ENCODE measurements at regions not wholly inside any gene's neighbourhood (a gene's known extent, or its start where the extent isn't known, plus 50 kb on each side); places are given as distances from the start of the nearest gene placed in this dataset.
A peak's percentile ranks its signal among the peaks of the same experiment; 100 is the strongest.

DNA sequence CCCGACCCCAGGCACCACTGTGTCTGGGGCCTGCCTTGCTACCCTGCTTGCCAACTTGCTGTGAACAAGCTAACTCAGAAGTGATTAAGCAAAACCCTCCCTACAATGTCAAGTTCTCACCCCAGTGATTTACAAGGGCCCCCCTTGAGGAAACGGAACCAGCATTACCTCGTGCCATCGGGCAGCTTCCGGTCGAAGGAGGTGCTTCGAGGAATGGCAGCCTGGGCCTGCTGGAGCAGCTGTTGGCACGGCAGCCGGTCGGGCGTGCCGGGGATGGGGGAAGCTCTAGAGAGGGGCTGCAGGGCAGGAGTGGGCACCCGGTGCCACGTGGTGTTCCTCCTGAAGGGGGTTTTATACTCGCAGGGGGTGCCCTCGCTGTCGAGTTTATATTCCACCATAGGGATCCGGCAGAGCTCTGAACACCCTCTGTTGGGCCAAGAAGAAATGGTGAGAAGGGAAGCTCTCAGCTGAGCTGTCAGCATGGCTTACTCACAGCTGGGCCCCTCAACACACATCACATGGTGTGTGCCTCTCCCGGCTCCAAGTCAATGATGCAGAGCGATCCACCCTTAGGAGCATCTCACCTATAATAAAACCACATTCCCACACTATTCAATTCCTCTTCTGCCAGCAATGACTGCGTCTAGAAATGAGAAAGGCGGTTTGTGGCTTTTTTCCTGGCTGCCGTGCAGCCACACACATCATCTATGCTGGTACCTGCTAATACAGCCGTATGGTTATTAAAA, 184.4 kb downstream of the SIPA1L2 start:
- DNase-seq (ENCODE audit: low spot score), result no peak

DNA sequence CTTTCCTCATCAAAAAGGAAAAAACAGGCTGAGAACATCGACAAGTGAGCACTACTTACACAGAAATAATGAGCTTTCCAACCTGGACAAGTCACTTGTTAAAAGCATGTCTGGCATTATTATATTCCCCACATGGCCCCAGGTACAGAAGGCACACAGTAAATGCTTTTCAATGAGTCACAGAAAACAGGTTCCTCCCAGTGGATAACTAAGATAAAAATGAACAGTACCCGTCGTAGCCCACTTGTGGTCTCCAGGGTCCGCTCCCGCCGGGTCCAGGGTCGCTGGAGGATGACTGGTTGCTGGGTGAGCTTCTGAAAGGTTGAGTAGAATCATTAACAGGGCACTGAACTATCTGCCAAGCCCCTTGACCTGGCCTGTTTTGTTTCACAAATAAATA, 186.6 kb downstream of the SIPA1L2 start:
- DNase-seq (ENCODE audit: low spot score), result no peak

DNA sequence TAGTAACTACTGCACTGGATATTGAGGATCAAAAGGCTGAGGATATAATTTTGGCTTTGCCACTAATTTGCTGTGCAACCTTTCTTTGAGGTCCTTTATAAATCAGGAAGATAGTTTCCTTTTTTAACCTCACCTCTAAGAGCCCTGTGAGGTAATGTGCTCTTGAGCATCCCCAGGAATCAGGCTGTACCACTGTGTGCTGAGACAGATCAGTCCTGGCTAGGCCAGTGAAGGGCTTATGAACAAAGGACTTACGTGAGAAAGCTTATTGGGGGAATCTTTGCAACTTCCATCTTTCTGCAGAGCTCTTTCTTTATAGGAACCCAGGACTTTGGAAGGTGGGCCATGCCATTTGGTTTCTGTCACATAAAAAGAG, 188.9 kb downstream of the SIPA1L2 start:
- DNase-seq (ENCODE audit: low spot score), result no peak

DNA sequence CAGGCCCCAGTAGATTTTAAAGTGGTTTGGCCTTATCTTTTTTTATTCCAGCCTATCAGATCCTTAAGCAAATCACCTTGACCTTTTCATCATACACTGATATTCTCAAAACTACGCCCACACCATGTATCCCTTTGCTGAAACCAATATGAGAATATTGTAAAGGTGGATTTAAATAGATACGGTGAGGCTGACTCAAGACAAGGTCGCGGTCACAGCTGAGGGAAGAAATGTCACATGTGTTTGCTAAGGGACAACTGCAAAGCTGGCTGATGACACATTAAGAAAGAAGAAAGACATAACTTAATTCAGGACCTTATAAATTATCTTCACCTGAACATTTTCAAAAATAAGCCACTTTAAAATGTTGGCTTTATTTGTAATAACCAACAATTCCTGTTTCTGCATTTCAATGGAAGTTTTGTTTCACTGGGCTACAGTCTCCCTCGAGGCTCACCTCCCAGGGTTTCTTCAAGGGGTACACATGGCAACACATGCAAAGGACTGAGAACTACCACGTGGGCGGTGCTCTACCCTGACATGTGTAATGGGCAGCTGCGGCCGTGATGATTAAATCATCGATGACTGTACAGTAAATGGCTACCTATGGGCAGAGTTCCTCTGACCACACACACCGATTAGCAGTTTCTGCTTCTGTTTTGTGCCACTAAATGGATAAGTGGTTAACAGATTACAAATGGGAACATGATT, 189.5 kb downstream of the SIPA1L2 start:
- no peak for DNase-seq (ENCODE audit: low spot score)

DNA sequence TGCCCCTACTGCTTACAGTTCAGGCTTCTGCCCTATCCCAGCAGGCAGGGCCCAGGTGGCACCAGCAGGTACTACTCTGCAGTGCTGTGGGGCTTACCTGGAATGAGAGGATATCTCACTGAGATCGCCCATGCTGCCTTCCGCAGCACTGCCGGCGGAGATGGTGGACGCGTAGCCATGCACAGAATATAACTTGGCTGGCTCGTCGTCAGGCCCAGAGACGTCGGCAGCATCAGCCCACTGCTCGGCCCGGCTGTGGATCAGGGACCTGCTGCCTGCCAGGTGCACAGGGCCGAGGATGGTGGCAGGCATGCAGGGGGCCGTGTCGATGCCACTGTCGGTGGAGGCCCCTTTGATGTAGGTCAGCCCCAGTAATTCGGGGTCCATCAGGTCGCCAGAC, 190.9 kb downstream of the SIPA1L2 start:
- no peak for DNase-seq (ENCODE audit: low spot score)

DNA sequence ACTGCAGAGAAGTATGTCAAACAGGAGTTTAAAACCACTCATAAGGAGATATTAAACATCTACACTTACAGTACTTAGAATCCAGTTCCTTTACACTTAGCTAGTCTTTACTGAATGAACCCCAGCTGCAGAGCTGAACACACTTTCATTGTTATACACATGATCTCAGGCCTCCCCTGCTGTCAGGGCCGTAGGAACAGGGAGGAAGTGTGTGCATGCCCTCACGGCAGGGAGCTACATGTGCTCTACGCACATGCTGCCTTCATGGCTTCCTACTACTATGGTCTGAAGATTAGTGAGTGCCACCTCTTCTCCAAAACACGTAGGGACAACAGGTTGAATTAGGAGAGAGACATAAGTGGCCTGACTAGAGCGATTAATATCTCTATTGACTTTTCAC, 191.5 kb downstream of the SIPA1L2 start:
- peak; percentile 54 for DNase-seq (ENCODE audit: low spot score)

DNA sequence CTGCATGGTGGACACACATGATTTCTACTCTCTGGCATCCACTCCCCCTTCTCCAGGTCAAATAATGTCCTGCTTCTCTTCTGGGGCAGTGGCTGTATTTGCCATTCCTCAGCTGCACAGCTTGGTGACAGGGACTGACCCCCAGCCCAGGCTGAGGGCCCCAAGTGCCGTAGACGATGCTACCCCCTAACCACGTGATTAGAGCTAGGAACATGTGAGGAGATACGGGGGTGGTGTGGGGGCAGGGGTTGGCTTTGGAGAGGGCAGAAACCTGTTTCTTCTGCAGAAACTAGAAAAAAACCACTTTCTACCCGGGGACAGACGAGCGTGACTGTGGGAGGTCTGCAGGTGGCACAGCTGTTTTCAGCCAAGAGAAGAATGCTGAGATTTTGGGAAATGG, 192.4 kb downstream of the SIPA1L2 start:
- DNase-seq (ENCODE audit: low spot score), result no peak

DNA sequence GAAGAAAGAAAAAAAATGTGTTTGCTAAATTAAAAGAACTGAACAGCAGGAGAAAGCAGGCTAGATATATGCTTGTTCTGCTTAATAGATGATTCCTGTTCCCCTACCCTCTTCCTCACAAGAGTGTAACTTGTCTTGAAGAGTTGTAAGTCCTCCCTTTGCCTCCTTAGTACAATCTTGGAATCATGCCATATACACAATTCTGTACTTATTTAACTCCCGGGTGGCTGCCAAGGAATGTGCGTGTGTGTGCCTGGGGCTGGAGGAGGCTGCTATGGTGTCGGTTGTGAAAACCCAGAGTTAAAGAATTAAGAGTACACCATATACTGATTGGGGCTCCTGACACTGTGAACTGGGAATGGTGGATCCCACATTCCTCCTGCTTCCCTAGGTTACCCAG, 194.2 kb downstream of the SIPA1L2 start:
- no peak for DNase-seq (ENCODE audit: low spot score)

DNA sequence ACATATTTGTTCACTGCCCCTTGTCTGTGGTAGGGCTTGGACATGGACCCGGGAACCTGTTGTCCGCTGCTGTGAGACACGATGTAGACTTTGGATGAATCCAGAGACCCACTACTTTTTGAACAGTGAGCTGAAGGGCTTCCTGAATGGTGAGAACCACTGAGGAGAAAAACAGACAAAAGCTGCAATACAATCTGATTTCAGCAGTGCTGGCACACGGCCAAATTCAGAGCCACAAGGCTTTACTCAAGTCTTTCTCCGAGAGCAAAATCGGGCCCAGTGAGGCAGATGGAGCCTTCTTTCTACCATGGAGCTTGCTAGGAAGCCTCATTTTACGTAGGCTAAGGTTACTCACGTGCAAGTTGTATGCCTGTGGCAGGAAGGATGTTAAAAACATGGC, 197.6 kb downstream of the SIPA1L2 start:
- DNase-seq (ENCODE audit: low spot score), result peak; percentile 53

DNA sequence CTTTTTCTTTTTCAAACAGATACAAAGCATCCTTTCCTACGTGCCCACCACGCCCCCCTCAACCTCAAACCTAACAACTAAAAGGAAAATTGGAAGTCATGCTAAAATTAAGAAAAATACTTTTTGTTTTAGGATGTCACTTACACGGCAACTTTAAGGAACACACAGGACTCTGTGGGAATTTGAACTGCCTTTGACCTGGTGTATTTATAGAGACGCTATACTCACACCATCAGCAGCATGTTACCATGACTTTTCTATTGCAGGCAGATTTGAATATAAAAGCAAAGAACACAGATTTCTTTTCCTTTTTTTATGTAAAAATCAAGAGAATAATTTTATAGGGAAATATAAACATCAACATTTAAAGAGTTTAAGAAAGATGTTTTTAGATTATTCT, 198.2 kb downstream of the SIPA1L2 start:
- no peak for DNase-seq (ENCODE audit: low spot score)

DNA sequence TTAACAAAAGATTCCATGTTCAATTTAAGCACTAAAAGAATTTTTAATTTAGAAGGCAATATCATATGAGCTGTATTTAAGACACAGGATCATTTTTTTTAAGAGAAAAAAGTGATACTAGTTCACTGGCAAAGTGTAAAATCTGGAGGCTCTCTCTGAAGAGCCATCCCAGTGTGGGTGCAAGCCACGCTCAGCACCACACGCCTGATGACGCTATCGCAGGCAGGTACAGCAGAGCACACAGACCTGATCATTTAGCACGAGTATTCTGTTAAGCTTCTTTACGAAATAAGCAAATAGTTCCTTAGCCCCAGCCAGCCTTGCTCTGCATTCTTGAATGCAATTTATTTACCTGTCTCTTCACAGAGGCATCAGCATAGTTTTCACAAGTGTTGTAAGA, 198.6 kb downstream of the SIPA1L2 start:
- no peak for DNase-seq (ENCODE audit: low spot score)

DNA sequence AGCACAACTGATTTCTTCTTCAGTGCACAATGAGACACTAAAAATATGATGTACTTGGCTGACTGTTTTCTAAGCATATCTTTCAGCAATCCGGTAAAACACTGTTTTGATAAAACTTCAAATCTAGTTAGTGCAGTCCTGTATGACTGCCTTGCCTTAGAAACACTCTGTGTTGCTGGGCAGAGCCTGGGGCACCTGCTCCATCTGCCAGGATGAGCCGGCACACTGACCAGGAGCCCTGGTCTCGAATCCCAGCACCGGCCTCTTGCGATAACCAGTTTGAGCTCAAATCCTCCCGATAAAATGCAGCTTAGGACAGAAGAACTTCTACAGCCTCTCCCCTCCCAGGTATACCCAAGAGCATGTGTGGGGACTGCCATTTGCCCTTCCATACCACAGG, 199.5 kb downstream of the SIPA1L2 start:
- no peak for DNase-seq (ENCODE audit: low spot score)

DNA sequence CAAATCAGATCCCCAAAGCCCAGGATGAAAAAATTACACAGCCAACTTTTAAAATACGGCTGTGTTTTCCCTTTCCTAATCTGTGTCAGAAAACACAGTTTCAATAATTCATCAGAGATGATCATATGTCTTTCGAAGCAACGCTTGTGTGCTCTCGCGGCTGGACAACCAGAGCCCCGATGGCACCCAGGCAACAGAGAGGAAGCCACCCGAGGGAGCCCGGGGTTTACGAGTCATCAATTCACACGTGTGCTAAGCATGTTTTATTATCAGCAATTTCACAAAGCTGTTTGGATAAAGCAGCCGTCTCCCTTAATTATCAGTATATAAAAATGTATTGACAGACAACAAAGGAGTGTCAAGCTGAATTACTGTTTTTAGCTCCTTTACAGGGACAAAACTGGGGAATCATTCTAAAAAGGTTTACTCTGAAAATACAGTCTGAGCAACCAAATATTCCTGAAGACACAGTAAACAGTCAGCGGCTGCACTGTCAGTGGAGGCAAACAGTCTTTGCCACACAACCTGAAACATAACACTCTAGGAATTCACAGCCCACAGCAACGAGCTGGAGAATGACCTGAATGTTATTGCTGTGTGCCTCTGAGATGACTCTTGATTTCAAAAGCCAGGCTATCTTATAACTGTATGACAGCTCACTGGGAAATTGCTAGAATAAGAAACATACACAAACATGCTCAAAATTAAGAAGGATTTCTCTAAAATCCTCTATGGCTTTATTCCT, 201.0 kb downstream of the SIPA1L2 start:
- DNase-seq (ENCODE audit: low spot score), result no peak

DNA sequence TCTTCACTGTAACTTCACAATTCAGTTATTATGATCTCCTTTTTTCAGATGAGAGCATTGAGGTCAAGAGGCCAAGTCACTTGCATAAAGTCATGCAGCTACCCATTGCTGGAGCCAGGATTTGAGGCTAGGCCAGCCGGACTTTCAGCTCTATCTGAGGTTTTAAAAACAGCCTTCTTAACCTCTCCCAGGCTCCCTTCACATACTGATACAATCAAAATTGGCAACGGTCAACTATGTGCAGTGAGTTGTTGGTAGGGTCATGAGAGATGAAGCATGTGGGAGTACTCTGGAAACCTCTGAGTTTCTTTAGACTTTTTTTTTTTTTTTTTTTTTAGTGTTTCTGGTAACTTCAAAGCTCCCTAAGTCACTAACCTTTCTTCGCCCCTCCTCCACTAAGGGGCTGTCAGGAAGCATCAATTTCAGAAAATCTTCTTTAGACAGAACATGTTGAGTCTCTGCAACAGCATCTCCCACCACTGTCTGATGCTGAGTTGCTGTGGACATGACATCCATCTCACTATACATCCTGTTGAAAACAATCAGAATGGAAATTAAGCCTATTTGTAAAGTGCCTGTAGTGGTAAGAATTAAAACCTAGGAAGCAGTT, 201.8 kb downstream of the SIPA1L2 start:
- DNase-seq (ENCODE audit: low spot score), result no peak

DNA sequence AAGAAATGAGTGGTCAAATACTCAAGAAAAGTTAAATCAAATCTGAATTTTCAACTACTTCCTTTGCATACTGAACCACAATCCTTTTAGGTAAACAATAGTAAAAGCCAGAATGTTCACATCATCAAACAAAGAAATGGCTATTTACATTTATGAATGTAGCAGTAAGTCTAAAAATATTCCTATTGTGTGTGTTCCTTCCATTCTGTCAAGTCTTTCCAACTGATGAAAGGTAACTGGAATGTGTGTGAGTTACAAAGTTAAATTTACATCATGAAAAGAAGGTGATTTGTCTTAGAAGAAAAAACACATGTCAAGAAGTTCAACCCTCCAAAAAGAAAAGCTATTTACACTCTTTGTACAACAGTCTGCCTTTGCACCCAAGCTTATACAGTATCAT, 203.1 kb downstream of the SIPA1L2 start:
- no peak for DNase-seq (ENCODE audit: low spot score)

DNA sequence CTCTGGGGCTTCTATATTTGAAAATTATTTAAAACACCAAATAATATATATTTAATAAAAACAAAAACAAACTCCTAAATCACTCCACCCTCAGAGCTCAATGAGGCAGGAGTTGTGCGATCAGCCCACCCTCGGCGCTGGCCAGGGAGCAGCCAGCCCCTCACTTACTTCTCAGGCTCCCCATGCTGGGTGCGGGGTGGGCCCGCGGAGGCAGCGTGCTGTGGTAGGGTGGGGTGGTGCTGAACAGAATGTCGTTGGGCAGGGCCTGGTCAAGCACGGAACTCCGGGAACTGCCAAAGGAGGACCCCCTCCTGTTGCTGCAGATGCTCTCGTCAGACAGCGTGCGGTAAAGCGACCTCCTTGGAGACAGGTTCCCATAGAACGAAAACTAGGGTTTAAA, 204.5 kb downstream of the SIPA1L2 start:
- no peak for DNase-seq (ENCODE audit: low spot score)

DNA sequence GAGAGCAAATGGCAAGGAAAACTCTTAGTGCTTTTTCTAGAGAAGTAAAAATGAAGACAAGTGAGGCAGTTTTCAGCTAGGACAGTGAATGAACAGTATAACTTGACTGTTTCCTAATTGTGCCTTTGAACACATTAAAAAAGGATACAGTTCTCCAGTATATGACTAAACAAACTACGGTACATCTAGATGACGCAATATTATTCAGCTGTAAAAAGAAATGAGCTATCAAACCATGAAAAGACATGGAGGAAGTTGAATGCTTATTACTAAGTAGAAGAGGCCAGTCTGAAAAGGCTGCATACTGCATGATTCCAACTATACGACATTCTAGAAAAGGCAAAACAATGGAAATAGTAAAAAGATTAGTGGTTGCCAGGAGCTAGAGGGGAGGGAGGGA, 206.3 kb downstream of the SIPA1L2 start:
- no peak for DNase-seq (ENCODE audit: low spot score)

DNA sequence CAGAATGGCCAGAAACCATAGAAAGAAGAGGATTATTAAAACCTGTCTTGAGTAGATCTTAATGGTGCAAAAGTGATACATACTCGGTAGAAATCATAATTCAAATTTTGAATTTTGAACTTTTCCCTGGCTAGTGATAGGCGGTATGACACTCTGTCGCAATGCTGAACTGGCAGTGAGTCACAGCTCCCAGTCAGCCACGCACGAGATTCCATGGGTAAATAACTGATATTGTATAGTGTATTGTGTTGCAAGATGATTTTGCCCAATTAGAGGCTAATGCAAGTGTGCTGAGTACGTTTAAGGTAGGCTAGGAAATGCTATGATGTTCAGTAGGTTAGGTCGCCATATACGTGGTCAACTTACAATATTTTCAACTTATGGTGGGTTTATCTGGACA, 207.0 kb downstream of the SIPA1L2 start:
- no peak for DNase-seq (ENCODE audit: low spot score)

DNA sequence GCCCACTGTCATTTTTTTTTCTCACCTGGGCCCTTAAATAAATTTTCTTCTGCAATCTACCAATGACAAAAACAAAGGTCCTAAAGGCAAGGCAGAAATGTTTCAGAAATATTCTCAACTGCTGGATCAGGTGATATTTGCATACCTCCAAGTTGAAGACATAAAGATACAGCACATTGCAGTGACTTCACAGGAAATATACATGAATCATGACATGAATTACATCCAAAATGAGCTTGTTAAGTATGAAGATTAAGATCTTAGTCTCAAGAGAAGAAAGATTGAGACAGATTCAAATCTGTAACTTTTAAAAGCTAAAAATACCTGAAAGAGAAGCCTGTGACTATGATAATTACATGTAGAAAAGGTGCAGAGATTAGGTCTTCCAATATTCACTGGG, 207.8 kb downstream of the SIPA1L2 start:
- no peak for DNase-seq (ENCODE audit: low spot score)

DNA sequence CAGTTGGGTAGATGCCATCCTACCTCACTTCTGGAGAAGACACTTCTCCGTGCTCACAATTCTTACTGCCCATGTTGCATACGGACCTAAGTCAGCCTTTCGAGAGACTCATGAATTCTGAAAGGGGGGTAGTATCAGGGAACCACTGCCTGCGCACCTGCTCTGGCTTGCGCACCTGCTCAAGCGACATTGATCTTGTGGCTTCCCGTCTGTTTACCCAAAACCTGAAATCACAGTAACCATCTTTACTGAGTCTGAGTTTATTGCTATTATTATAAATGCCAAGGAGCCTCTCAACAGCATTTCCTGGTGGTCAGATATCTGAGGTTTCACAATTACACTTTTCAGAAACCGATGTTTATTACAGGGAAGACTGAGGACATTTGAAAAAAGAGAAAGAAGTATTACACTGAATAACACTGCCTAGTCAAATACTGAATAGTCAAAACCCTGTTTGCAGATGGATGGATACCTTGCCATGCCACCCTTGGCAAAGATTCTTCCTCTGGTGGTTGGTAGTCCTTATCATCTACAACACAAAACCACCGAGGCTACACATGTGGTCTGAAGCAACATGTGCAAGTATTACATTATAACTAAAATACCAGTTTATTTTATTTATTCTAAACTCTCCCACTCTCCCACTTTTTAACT, 208.7 kb downstream of the SIPA1L2 start:
- DNase-seq (ENCODE audit: low spot score), result no peak

DNA sequence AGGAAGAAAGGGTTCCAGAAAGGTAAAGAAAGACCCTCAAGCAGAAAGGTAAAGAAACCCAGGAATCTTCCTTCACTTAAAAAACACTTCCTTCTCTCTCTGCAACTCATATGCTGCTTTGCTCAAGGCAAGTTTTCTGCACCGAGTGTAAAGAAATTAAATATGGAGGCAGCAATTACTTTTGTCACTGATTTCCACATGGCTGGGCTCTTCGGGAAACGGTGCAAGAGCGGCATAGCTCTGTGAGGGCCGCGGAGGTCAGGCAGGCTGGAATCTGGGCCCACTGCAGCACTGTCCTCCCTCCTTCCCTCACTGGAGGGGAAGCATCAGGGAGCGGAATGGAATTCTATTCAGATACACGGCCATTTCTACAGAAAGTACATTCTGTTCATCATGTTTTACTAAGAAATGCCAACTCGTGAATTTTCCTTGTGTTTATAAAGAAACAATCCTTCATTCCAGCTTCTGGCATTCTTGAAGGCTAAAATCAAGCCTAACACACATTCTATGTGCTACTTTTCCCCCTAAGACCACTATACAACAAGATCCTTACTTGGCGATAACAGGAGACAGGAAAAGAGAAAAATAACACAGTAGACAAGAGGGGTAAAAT, 212.2 kb downstream of the SIPA1L2 start:
- no peak for DNase-seq (ENCODE audit: low spot score)

DNA sequence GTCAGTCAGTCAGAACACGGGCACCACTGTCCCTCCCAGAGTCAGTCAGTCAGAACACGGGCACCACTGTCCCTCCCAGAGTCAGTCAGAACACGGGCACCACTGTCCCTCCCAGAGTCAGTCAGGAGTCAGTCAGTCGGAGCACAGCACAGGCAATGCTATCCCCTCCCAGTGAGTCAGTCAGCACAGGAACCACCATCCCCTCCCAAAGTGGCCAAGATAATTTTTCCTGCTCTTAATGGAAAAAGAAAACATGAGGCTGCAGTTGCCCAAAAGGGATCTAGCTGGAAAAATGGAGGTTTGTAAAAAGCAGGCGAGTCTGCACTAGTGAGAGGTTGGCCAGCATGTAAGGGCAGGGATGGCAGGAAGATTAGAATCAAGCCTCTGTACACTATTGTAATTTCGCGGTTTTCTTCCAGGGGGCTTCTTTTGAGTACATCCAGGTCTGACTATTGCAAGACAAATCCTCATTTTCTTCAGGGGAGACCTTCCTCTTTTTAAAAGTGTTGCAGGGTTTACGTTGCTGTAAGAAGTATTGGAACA, 213.8 kb downstream of the SIPA1L2 start:
- no peak for DNase-seq (ENCODE audit: low spot score)

All from globus pallidus (tissue), 1 donor.